ENCODE measurements at regions not wholly inside any gene's neighbourhood (a gene's known extent, or its start where the extent isn't known, plus 50 kb on each side); places are given as distances from the start of the nearest gene placed in this dataset.

- POLR2A ChIA-PET, result no interaction called here
- CTCF ChIA-PET, result no interaction called here
- TF ChIP-seq CTCF (IDR thresholded peaks at IDR 0.05; ENCODE audit: insufficient read depth, low read length, missing control alignments), result no peak
- DNase-seq (ENCODE audit: low read depth, low spot score), result no peak
- no peak overlapping the region for H3K4me3 ChIP-seq (ENCODE audit: low read depth, low read length)
These were observed 97.9 kb upstream of the ALKAL2 start for GRCh38 chr2:385785-386184.

- H3K4me3 ChIP-seq (ENCODE audit: low read depth, low read length), result no peak overlapping the region
- no peak for DNase-seq (ENCODE audit: low read depth, low spot score)
- ChIA-PET CTCF (no interaction called here), POLR2A (no interaction called here)
- TF ChIP-seq CTCF (IDR thresholded peaks at IDR 0.05; ENCODE audit: insufficient read depth, low read length, missing control alignments), result no peak
These were observed 97.2 kb upstream of the ALKAL2 start for GRCh38 chr2:385061-385460.

GRCh38 chr2:383888-384287 is 96.0 kb upstream of the ALKAL2 start:
- CTCF ChIA-PET, result no interaction called here

GRCh38 chr2:383178-383577 is 95.3 kb upstream of the ALKAL2 start:
- TF ChIP-seq CTCF (IDR thresholded peaks at IDR 0.05; ENCODE audit: insufficient read depth, low read length, missing control alignments), result no peak
- no peak for DNase-seq (ENCODE audit: low read depth, low spot score)
- ChIA-PET POLR2A (no interaction called here), CTCF (no interaction called here)
- no peak overlapping the region for H3K4me3 ChIP-seq (ENCODE audit: low read depth, low read length)

More at GRCh38 chr2:383888-384287, 96.0 kb upstream of the ALKAL2 start:
- TF ChIP-seq CTCF (IDR thresholded peaks at IDR 0.05; ENCODE audit: insufficient read depth, low read length, missing control alignments), result no peak
- DNase-seq (ENCODE audit: low read depth, low spot score), result no peak
- no peak overlapping the region for H3K4me3 ChIP-seq (ENCODE audit: low read depth, low read length)
- POLR2A ChIA-PET, result no interaction called here

GRCh38 chr2:382728-383022 is 94.8 kb upstream of the ALKAL2 start:
- no peak overlapping the region for H3K4me3 ChIP-seq (ENCODE audit: low read depth, low read length)
- CTCF ChIA-PET, result no interaction called here
- no peak for TF ChIP-seq CTCF (IDR thresholded peaks at IDR 0.05; ENCODE audit: insufficient read depth, low read length, missing control alignments)
- POLR2A ChIA-PET, result no interaction called here
- no peak for DNase-seq (ENCODE audit: low read depth, low spot score)

- H3K4me3 ChIP-seq (ENCODE audit: low read depth, low read length), result no peak overlapping the region
- TF ChIP-seq CTCF (IDR thresholded peaks at IDR 0.05; ENCODE audit: insufficient read depth, low read length, missing control alignments), result no peak
- DNase-seq (ENCODE audit: low read depth, low spot score), result no peak
- ChIA-PET POLR2A (no interaction called here), CTCF (no interaction called here)
These were observed 94.2 kb upstream of the ALKAL2 start for GRCh38 chr2:381941-382727.
